Suppressor macrophage treated with lipopolysaccharide for 4 hours (primary cell): ENCODE measurements at regions not wholly inside any gene's neighbourhood (a gene's known extent, or its start where the extent isn't known, plus 50 kb on each side); places are given as distances from the start of the nearest gene placed in this dataset.

Source experiments
- DNase-seq: peaks from one replicate; pipeline ENCODE4 v3.0.0-alpha.2; 2020

GRCh38 chr1:163824006-163824405 is 502.3 kb downstream of the NUF2 start:
- no peak for DNase-seq

- no peak for DNase-seq
These were observed 502.7 kb downstream of the NUF2 start for GRCh38 chr1:163824490-163824889.

GRCh38 chr1:163826500-163826899 is 504.7 kb downstream of the NUF2 start:
- no peak for DNase-seq

GRCh38 chr1:163834778-163835177 is 513.0 kb downstream of the NUF2 start:
- no peak for DNase-seq

- no peak for DNase-seq
These were observed 514.7 kb downstream of the NUF2 start for GRCh38 chr1:163836481-163836880.

GRCh38 chr1:163837206-163837605 is 515.5 kb downstream of the NUF2 start:
- no peak for DNase-seq

GRCh38 chr1:163842571-163842970 is 520.8 kb downstream of the NUF2 start:
- no peak for DNase-seq

- DNase-seq: no peak
These were observed 522.7 kb downstream of the NUF2 start for GRCh38 chr1:163844459-163844858.

GRCh38 chr1:163845279-163845678 is 523.5 kb downstream of the NUF2 start:
- no peak for DNase-seq

- DNase-seq: no peak
These were observed 542.0 kb downstream of the NUF2 start for GRCh38 chr1:163863731-163864130.

- DNase-seq: no peak
These were observed 542.5 kb downstream of the NUF2 start for GRCh38 chr1:163864207-163864606.

GRCh38 chr1:163866564-163866963 is 544.8 kb downstream of the NUF2 start:
- no peak for DNase-seq

- DNase-seq: no peak
These were observed 548.9 kb downstream of the NUF2 start for GRCh38 chr1:163870666-163871065.

GRCh38 chr1:163872067-163872466 is 550.3 kb downstream of the NUF2 start:
- no peak for DNase-seq

GRCh38 chr1:163874070-163874469 is 552.3 kb downstream of the NUF2 start:
- DNase-seq: no peak

- DNase-seq: no peak
These were observed 553.6 kb downstream of the NUF2 start for GRCh38 chr1:163875200-163875926.

- DNase-seq: no peak
These were observed 554.2 kb downstream of the NUF2 start for GRCh38 chr1:163875927-163876320.

- no peak for DNase-seq
These were observed 554.8 kb downstream of the NUF2 start for GRCh38 chr1:163876546-163876945.

- DNase-seq: no peak
These were observed 555.3 kb downstream of the NUF2 start for GRCh38 chr1:163877016-163877415.

- DNase-seq: no peak
These were observed 563.8 kb downstream of the NUF2 start for GRCh38 chr1:163885510-163885909.

- no peak for DNase-seq
These were observed 574.2 kb downstream of the NUF2 start for GRCh38 chr1:163896001-163896400.

GRCh38 chr1:163897412-163898155 is 575.8 kb downstream of the NUF2 start:
- no peak for DNase-seq

- no peak for DNase-seq
These were observed 584.5 kb downstream of the NUF2 start for GRCh38 chr1:163906283-163906682.

GRCh38 chr1:163912170-163912884 is 590.6 kb downstream of the NUF2 start:
- DNase-seq: no peak
